ENCODE measurements at regions not wholly inside any gene's neighbourhood (a gene's known extent, or its start where the extent isn't known, plus 50 kb on each side); places are given as distances from the start of the nearest gene placed in this dataset.

DNA sequence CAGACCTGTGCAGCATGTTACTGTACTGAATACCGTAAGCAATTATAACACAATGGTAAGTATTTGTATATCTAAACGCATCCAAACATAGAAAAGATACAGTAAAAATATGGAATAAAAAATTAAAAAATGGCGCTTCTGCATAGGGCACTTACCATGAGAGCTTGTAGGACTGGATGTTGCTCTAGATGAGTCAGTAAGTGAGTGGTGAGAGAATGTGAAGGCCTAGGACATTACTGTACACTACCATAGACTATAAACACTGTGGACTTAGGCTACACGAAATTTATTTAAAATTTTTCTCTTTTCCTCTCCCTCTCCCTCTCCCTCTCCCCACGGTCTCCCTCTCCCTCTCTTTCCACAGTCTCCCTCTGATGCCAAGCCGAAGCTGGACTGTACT, 194.5 kb upstream of the CDKN3 start:
- Histone ChIP-seq H3K4me1 (ENCODE audit: control insufficient read depth in 2 of 2, insufficient read depth in 2 of 2, low read length in 2 of 2) (no peaks in the 10 kb centered on the region), H3K36me3 (ENCODE audit: control insufficient read depth in 2 of 2, insufficient read depth in 2 of 2, low read length in 1 of 2) (no peaks in the 10 kb centered on the region), H3K27ac (ENCODE audit: low read depth in 1 of 2, low read length in 1 of 2) (no peak overlapping the region), H3K9me3 (ENCODE audit: control insufficient read depth in 2 of 2, insufficient read depth in 1 of 2, low read length in 1 of 2) (no peaks in the 10 kb centered on the region), H3K4me3 (ENCODE audit: low read length in 2 of 2) (no peak overlapping the region), H3K27me3 (ENCODE audit: control insufficient read depth in 2 of 2, insufficient read depth in 1 of 2, low read length in 1 of 2) (no peaks in the 10 kb centered on the region)
- whole genome bisulfite sequencing = 97% methylated on average over 5 of the region's 6 CpGs
- no peak for DNase-seq (ENCODE audit: low read depth in 6 of 9, low spot score in 9 of 9)

- H3K4me3 ChIP-seq (ENCODE audit: low read length in 2 of 2) = no peak overlapping the region
- no peaks in the 10 kb centered on the region for H3K4me1 ChIP-seq (ENCODE audit: control insufficient read depth in 2 of 2, insufficient read depth in 2 of 2, low read length in 2 of 2)
- no peaks in the 10 kb centered on the region for H3K27me3 ChIP-seq (ENCODE audit: control insufficient read depth in 2 of 2, insufficient read depth in 1 of 2, low read length in 1 of 2)
- H3K27ac ChIP-seq (ENCODE audit: low read depth in 1 of 2, low read length in 1 of 2) = no peak overlapping the region
- H3K36me3 ChIP-seq (ENCODE audit: control insufficient read depth in 2 of 2, insufficient read depth in 2 of 2, low read length in 1 of 2) = no peaks in the 10 kb centered on the region
- DNase-seq (ENCODE audit: low read depth in 6 of 9, low spot score in 9 of 9) = no peak
- 85% methylated on average over 1 of the region's 1 CpG for WGBS
- no peaks in the 10 kb centered on the region for H3K9me3 ChIP-seq (ENCODE audit: control insufficient read depth in 2 of 2, insufficient read depth in 1 of 2, low read length in 1 of 2)
Measured at GRCh38 chr14:54206516-54206915, 190.3 kb upstream of the CDKN3 start.

DNA sequence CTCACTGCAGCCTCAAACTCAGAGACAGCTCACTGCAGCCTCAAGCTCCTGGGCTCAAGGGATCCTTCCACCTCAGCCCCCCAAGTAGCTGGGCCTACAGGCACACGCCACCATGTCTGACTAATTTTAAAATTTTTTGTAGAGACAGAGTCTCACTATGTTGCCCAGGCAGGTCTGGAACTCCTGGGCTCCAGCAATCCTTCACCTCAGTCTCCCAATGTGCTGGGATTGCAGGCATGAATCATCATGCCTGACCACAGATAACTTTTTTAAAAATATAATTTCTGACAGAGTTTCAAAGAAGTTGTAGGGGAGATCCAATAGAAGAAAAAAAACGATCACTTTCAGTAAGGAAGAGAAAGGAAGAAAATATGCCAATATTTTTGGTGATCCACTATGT, 189.7 kb upstream of the CDKN3 start:
- Histone ChIP-seq H3K36me3 (ENCODE audit: control insufficient read depth in 2 of 2, insufficient read depth in 2 of 2, low read length in 1 of 2) (no peaks in the 10 kb centered on the region), H3K4me1 (ENCODE audit: control insufficient read depth in 2 of 2, insufficient read depth in 2 of 2, low read length in 2 of 2) (no peaks in the 10 kb centered on the region), H3K27ac (ENCODE audit: low read depth in 1 of 2, low read length in 1 of 2) (no peak overlapping the region), H3K9me3 (ENCODE audit: control insufficient read depth in 2 of 2, insufficient read depth in 1 of 2, low read length in 1 of 2) (no peaks in the 10 kb centered on the region), H3K27me3 (ENCODE audit: control insufficient read depth in 2 of 2, insufficient read depth in 1 of 2, low read length in 1 of 2) (no peaks in the 10 kb centered on the region), H3K4me3 (ENCODE audit: low read length in 2 of 2) (no peak overlapping the region)
- 88% methylated on average over 2 of the region's 2 CpGs for WGBS
- DNase-seq (ENCODE audit: low read depth in 6 of 9, low spot score in 9 of 9) = no peak

DNA sequence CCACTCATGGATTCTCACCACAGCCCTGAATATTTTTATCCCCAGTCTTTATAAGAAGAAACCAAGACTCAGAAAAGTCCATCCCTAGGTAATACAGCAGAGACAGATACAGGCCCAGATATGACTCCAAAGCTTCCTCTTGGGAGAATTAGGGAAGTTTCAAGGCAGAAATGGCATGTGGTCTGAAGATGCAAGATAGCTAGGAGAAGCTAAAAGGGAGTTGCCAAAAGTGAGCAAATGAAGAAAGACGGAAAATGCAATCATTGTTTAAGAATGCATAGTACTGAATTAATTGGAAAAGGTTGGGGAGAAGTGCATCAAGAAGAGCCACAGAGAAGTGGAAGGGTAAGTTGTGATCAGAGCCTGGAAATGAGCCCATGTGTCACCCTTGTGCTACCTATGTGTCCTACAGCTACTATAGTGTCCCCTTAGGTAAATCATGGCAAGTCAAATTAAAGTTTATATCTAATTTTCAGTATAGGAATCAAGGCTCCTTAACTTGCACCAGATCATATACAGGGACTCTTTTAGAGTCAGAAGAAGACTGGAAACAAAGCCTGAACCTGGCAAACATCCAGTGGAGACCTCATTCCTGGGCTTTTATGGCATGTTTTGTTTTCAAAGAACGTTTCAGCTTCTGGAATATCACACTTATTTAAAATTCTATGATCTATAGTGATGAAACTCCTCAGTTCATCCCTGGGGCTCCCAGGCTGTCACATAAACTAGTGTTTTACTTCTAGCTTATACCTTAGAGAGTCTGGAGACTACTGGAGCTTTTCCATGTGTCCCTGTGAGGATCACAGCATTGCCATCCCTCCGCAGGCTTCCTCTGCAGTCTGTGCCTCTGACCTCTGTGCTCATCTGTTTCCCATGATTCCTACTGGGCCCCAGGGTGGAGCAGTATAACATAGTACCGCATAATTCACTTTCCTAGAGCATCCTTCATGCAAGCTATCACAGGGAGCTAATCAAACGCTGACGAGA, 189.0 kb upstream of the CDKN3 start:
- no peak for DNase-seq (ENCODE audit: low read depth in 6 of 9, low spot score in 9 of 9)
- H3K27me3 ChIP-seq (ENCODE audit: control insufficient read depth in 2 of 2, insufficient read depth in 1 of 2, low read length in 1 of 2) = no peaks in the 10 kb centered on the region
- no peaks in the 10 kb centered on the region for H3K4me1 ChIP-seq (ENCODE audit: control insufficient read depth in 2 of 2, insufficient read depth in 2 of 2, low read length in 2 of 2)
- H3K36me3 ChIP-seq (ENCODE audit: control insufficient read depth in 2 of 2, insufficient read depth in 2 of 2, low read length in 1 of 2) = no peaks in the 10 kb centered on the region
- H3K4me3 ChIP-seq (ENCODE audit: low read length in 2 of 2) = no peak overlapping the region
- WGBS = 84% methylated on average over 6 of the region's 6 CpGs
- no peak overlapping the region for H3K27ac ChIP-seq (ENCODE audit: low read depth in 1 of 2, low read length in 1 of 2)
- H3K9me3 ChIP-seq (ENCODE audit: control insufficient read depth in 2 of 2, insufficient read depth in 1 of 2, low read length in 1 of 2) = no peaks in the 10 kb centered on the region

GRCh38 chr14:54208751-54209150, 188.1 kb upstream of the CDKN3 start:
- 40% methylated on average over 2 of the region's 2 CpGs for WGBS
- Histone ChIP-seq H3K4me3 (ENCODE audit: low read length in 2 of 2) (no peak overlapping the region), H3K36me3 (ENCODE audit: control insufficient read depth in 2 of 2, insufficient read depth in 2 of 2, low read length in 1 of 2) (no peaks in the 10 kb centered on the region), H3K9me3 (ENCODE audit: control insufficient read depth in 2 of 2, insufficient read depth in 1 of 2, low read length in 1 of 2) (no peaks in the 10 kb centered on the region), H3K27me3 (ENCODE audit: control insufficient read depth in 2 of 2, insufficient read depth in 1 of 2, low read length in 1 of 2) (no peaks in the 10 kb centered on the region), H3K4me1 (ENCODE audit: control insufficient read depth in 2 of 2, insufficient read depth in 2 of 2, low read length in 2 of 2) (no peaks in the 10 kb centered on the region), H3K27ac (ENCODE audit: low read depth in 1 of 2, low read length in 1 of 2) (no peak overlapping the region)
- no peak for DNase-seq (ENCODE audit: low read depth in 6 of 9, low spot score in 9 of 9)

- 87% methylated on average over 4 of the region's 4 CpGs for WGBS
- no peaks in the 10 kb centered on the region for H3K4me1 ChIP-seq (ENCODE audit: control insufficient read depth in 2 of 2, insufficient read depth in 2 of 2, low read length in 2 of 2)
- no peaks in the 10 kb centered on the region for H3K36me3 ChIP-seq (ENCODE audit: control insufficient read depth in 2 of 2, insufficient read depth in 2 of 2, low read length in 1 of 2)
- no peak overlapping the region for H3K4me3 ChIP-seq (ENCODE audit: low read length in 2 of 2)
- H3K27me3 ChIP-seq (ENCODE audit: control insufficient read depth in 2 of 2, insufficient read depth in 1 of 2, low read length in 1 of 2) = no peaks in the 10 kb centered on the region
- H3K27ac ChIP-seq (ENCODE audit: low read depth in 1 of 2, low read length in 1 of 2) = no peak overlapping the region
- no peaks in the 10 kb centered on the region for H3K9me3 ChIP-seq (ENCODE audit: control insufficient read depth in 2 of 2, insufficient read depth in 1 of 2, low read length in 1 of 2)
- no peak for DNase-seq (ENCODE audit: low read depth in 6 of 9, low spot score in 9 of 9)
Measured at GRCh38 chr14:54209511-54210250, 187.1 kb upstream of the CDKN3 start.

DNA sequence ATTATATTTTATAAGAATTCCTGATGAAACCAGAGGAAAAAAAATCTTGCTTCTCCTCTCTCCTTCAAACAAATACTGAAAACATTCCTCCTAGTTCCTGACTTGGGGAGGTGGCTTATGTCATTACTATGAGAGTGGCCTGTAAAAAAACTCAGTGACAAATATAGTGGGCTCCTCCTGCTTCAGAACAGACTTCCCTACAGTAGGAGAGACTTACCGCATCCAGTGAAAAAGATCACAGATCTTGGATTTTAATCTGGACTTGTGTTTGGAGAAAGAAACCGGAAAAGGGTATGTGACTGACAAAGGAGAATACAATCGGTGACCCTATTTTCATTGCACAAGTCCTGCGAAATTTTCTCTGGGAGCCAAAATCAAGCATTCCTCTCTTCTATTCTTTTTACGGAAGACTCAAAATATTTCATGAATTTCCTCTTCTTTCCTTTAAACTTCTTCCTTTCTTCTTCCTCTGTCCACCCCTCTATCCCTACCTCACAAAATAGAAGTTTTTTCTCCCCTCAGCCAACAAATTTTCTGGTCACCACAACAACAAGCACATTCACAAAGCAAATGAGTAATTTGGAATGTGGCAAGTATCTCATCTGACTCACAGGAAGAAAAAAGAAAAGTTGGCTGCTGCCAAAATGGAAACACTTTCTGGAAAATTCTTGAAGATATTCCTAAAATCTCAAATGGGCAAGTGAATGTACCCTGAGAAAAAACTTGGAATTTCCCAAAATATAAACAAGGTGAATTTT, 185.1 kb upstream of the CDKN3 start:
- no peaks in the 10 kb centered on the region for H3K9me3 ChIP-seq (ENCODE audit: control insufficient read depth in 2 of 2, insufficient read depth in 1 of 2, low read length in 1 of 2)
- H3K27ac ChIP-seq (ENCODE audit: low read depth in 1 of 2, low read length in 1 of 2) = no peak overlapping the region
- no peaks in the 10 kb centered on the region for H3K36me3 ChIP-seq (ENCODE audit: control insufficient read depth in 2 of 2, insufficient read depth in 2 of 2, low read length in 1 of 2)
- WGBS = 96% methylated on average over 5 of the region's 5 CpGs
- H3K4me3 ChIP-seq (ENCODE audit: low read length in 2 of 2) = no peak overlapping the region
- no peak for DNase-seq (ENCODE audit: low read depth in 6 of 9, low spot score in 9 of 9)
- H3K4me1 ChIP-seq (ENCODE audit: control insufficient read depth in 2 of 2, insufficient read depth in 2 of 2, low read length in 2 of 2) = no peaks in the 10 kb centered on the region
- no peaks in the 10 kb centered on the region for H3K27me3 ChIP-seq (ENCODE audit: control insufficient read depth in 2 of 2, insufficient read depth in 1 of 2, low read length in 1 of 2)

DNA sequence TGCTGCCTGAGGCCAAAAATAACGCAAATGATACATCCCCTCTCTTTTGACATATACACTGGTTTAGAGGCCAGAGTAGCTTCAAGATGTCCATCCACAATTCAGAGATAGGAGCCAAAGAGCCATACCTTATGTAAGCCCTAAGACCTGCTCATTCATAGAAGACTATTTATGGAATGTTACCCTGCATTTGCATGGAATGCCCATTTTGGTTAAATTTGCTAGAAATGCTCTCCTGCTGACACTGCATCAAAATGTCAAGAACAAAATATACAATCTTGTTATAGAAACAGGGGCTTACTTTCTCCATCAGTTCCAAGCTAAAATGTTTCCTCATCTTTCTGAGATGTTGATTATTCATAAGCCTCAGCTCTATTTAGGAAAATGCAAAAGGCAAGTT, 183.3 kb upstream of the CDKN3 start:
- no peaks in the 10 kb centered on the region for H3K36me3 ChIP-seq (ENCODE audit: control insufficient read depth in 2 of 2, insufficient read depth in 2 of 2, low read length in 1 of 2)
- no peak for DNase-seq (ENCODE audit: low read depth in 6 of 9, low spot score in 9 of 9)
- peaks cover 0 to 5% of the 10 kb centered on the region in 2 donors for H3K27me3 ChIP-seq (ENCODE audit: control insufficient read depth in 2 of 2, insufficient read depth in 1 of 2, low read length in 1 of 2)
- WGBS = 98% methylated on average over 1 of the region's 1 CpG
- no peaks in the 10 kb centered on the region for H3K9me3 ChIP-seq (ENCODE audit: control insufficient read depth in 2 of 2, insufficient read depth in 1 of 2, low read length in 1 of 2)
- H3K4me3 ChIP-seq (ENCODE audit: low read length in 2 of 2) = no peak overlapping the region
- no peaks in the 10 kb centered on the region for H3K4me1 ChIP-seq (ENCODE audit: control insufficient read depth in 2 of 2, insufficient read depth in 2 of 2, low read length in 2 of 2)
- H3K27ac ChIP-seq (ENCODE audit: low read depth in 1 of 2, low read length in 1 of 2) = no peak overlapping the region

- Histone ChIP-seq H3K27ac (ENCODE audit: low read depth in 1 of 2, low read length in 1 of 2) (no peak overlapping the region), H3K9me3 (ENCODE audit: control insufficient read depth in 2 of 2, insufficient read depth in 1 of 2, low read length in 1 of 2) (no peaks in the 10 kb centered on the region), H3K4me1 (ENCODE audit: control insufficient read depth in 2 of 2, insufficient read depth in 2 of 2, low read length in 2 of 2) (no peaks in the 10 kb centered on the region), H3K36me3 (ENCODE audit: control insufficient read depth in 2 of 2, insufficient read depth in 2 of 2, low read length in 1 of 2) (no peaks in the 10 kb centered on the region), H3K4me3 (ENCODE audit: low read length in 2 of 2) (no peak overlapping the region), H3K27me3 (ENCODE audit: control insufficient read depth in 2 of 2, insufficient read depth in 1 of 2, low read length in 1 of 2) (peaks cover 14 to 27% of the 10 kb centered on the region in 2 donors)
- no peak for DNase-seq (ENCODE audit: low read depth in 6 of 9, low spot score in 9 of 9)
- 60% methylated on average over 3 of the region's 3 CpGs for WGBS
Measured at GRCh38 chr14:54216827-54217226, 180.0 kb upstream of the CDKN3 start.

All from thymus (tissue), 11 donors.